C4-2B (cell line): ENCODE measurements at regions not wholly inside any gene's neighbourhood (a gene's known extent, or its start where the extent isn't known, plus 50 kb on each side); places are given as distances from the start of the nearest gene placed in this dataset.

ENCODE experiments used
- CTCF ChIP-seq: fragments of 450-650 bp; conservative IDR thresholded peaks from 2 replicates; pipeline ENCODE4 v1.5.1; 2017; ENCODE audit warnings: mild to moderate bottlenecking
- ZFX ChIP-seq: fragments of 450-650 bp; IDR thresholded peaks from 2 replicates; pipeline ENCODE4 v1.6.1; 2017

- no peak for TF ChIP-seq CTCF
- no peak for TF ChIP-seq ZFX
Observed at GRCh38 chr3:90241481-90241880, 1134.1 kb downstream of the EPHA3 start.
